ENCODE measurements at regions not wholly inside any gene's neighbourhood (a gene's known extent, or its start where the extent isn't known, plus 50 kb on each side); places are given as distances from the start of the nearest gene placed in this dataset.

GRCh38 chr11:98566978-98567377, 453.8 kb upstream of the CNTN5 start:
- H3K27ac Mint-ChIP-seq, result no peak overlapping the region
- no peak overlapping the region for H3K4me3 Mint-ChIP-seq
- H3K36me3 Mint-ChIP-seq, result no peaks in the 10 kb centered on the region
- H3K27me3 Mint-ChIP-seq, result no peaks in the 10 kb centered on the region
- peaks cover 0 to 3% of the 10 kb centered on the region in 2 donors for H3K9me3 Mint-ChIP-seq
- ATAC-seq (replicated peaks) (no peak), DNase-seq (no peak)
- H3K4me1 Mint-ChIP-seq, result no peaks in the 10 kb centered on the region

DNA sequence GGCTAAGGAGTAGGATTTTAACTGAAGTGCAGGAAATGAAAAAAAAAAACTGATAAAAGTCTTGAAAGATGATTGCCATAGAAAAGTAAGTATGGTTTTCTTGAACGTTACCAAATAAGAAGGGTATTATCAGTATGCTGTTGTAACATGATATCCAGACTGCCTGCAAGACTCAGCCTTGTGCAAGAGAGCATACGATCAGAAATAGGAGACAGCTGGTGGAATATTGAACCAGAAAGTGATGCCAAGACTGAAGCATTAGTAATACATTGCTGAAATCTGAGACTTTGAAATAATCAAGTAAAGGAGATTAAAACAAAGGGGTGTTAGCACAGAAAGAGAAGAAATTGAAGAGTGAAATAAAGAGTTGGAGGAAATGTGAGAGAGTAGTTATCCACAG, 452.7 kb upstream of the CNTN5 start:
- no peaks in the 10 kb centered on the region for H3K36me3 Mint-ChIP-seq
- H3K4me1 Mint-ChIP-seq, result no peaks in the 10 kb centered on the region
- ATAC-seq (replicated peaks) (no peak), DNase-seq (no peak)
- no peak overlapping the region for H3K27ac Mint-ChIP-seq
- H3K9me3 Mint-ChIP-seq, result peaks cover 0 to 3% of the 10 kb centered on the region in 2 donors
- no peak overlapping the region for H3K4me3 Mint-ChIP-seq
- no peaks in the 10 kb centered on the region for H3K27me3 Mint-ChIP-seq

GRCh38 chr11:98572941-98573340, 447.8 kb upstream of the CNTN5 start:
- Mint-ChIP-seq H3K36me3 (no peaks in the 10 kb centered on the region), H3K4me1 (no peaks in the 10 kb centered on the region), H3K27ac (no peak overlapping the region), H3K4me3 (no peak overlapping the region), H3K9me3 (peaks cover 0 to 3% of the 10 kb centered on the region in 2 donors), H3K27me3 (no peaks in the 10 kb centered on the region)
- peak; percentile 65 to 73 for ATAC-seq (replicated peaks)
- no peak for DNase-seq

GRCh38 chr11:98587884-98588283, 432.9 kb upstream of the CNTN5 start:
- Mint-ChIP-seq H3K27me3 (no peaks in the 10 kb centered on the region), H3K4me1 (no peaks in the 10 kb centered on the region), H3K9me3 (peaks cover 5 to 6% of the 10 kb centered on the region in 2 donors), H3K27ac (no peak overlapping the region), H3K4me3 (no peak overlapping the region), H3K36me3 (no peaks in the 10 kb centered on the region)
- DNase-seq, result no peak
- ATAC-seq (replicated peaks), result peak in 1 of 2 donors; percentile 38

GRCh38 chr11:98589967-98590366, 430.8 kb upstream of the CNTN5 start:
- no peak for DNase-seq
- Mint-ChIP-seq H3K4me1 (no peaks in the 10 kb centered on the region), H3K27ac (no peak overlapping the region), H3K27me3 (no peaks in the 10 kb centered on the region), H3K36me3 (no peaks in the 10 kb centered on the region), H3K9me3 (peaks cover 7 to 9% of the 10 kb centered on the region in 2 donors), H3K4me3 (no peak overlapping the region)
- peak; percentile 68 to 71 for ATAC-seq (replicated peaks)

DNA sequence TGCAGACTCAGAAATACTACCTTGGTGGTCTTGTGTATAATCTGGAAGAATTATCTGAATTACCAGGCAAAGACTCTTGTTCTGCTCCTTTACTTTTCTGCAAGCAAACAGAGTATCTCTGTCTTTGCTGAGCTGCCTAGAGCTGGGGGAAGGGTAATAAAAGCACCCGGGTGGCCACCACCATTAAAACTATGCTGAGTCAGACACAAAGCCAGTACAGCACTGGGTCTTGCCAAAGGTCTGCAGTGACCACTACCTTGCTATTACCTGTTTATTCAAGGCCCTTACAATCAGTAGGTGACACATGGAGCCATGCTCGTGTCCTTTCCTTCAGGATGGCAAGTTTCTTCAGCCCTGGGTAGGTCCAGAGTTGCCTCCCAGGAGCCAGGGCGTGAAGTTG, 420.6 kb upstream of the CNTN5 start:
- ATAC-seq (replicated peaks) (no peak), DNase-seq (no peak)
- Mint-ChIP-seq H3K9me3 (no peaks in the 10 kb centered on the region), H3K27ac (no peak overlapping the region), H3K27me3 (no peaks in the 10 kb centered on the region), H3K4me3 (no peak overlapping the region), H3K4me1 (no peaks in the 10 kb centered on the region), H3K36me3 (no peaks in the 10 kb centered on the region)

DNA sequence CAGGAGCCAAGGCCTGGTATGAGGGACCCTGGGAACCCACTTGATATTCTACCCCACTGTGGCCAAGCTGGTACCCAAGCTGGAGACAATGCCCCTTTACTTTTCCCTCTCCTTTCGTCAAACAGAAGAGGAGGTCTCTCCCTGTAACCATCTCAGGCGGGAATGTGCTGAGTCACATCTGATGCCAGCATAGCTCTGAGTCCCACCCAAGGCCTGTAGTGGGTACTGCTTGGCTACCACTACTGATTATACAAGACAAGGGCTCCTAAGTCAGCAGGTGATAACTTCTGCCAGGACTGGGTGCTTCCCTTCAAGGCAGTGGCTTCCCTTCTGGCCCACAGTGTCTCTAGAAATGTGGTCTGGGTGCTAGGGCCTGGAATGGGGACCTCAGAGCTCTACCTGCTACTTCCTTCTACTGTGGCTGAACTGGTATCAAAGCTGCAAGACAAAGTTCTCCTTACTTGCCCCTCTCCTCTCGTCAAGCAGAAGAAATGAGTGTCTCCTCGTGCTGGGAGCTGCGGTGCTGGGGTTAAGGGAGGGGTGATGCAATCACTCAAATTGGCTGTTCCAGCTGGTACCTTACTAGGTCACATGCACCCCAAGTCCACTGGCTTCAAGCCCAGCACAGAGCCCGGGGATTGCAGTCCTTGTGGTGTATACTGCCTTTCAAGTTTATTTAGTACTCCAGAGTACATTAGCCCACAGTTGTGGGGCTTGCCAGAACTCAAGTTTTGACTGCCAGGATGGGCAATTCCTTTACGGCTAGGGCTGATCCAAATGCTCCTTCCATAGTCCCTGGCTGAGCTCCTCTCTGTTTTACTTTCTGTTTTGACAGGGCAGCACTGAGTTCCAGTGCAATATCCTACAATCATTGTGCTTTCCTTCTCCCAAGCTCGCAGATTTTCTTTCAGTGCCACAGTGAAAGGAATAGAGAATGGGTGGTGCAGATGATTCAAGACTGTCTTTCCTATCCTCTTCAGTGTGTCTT, 419.7 kb upstream of the CNTN5 start:
- no peak for DNase-seq
- ATAC-seq (replicated peaks), result no peak
- Mint-ChIP-seq H3K4me3 (no peak overlapping the region), H3K27ac (no peak overlapping the region), H3K4me1 (no peaks in the 10 kb centered on the region), H3K27me3 (no peaks in the 10 kb centered on the region), H3K9me3 (no peaks in the 10 kb centered on the region), H3K36me3 (no peaks in the 10 kb centered on the region)

DNA sequence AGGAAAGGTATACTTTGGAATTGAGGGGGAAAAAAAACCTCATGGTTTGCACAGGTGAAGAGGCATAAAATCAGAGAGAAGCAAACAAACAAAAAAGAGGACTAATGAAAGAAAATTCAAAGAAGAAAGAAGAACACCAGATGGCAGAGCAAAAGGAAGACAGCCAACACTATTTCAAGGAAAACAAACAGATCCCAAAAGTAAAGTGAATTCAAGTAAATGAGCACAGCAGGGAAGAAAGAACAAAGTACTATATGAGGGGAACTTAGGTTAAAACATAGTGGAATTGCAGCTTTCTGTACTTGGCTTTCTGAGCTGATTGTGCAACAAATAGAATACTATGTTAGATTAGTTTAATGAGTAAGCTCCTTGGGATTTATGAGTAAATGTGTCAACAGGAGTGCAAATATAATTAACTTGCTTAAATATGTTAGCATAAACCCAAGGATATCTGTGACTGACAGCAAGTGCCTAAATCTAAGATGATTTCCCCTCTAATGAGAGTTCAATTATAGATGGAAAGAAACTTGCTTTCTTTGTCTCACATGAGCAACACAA, 404.6 kb upstream of the CNTN5 start:
- ATAC-seq (replicated peaks) (no peak), DNase-seq (no peak)
- Mint-ChIP-seq H3K27ac (no peak overlapping the region), H3K4me3 (no peak overlapping the region), H3K27me3 (no peaks in the 10 kb centered on the region), H3K9me3 (peaks cover 5 to 28% of the 10 kb centered on the region in 2 donors), H3K4me1 (no peaks in the 10 kb centered on the region), H3K36me3 (no peaks in the 10 kb centered on the region)

DNA sequence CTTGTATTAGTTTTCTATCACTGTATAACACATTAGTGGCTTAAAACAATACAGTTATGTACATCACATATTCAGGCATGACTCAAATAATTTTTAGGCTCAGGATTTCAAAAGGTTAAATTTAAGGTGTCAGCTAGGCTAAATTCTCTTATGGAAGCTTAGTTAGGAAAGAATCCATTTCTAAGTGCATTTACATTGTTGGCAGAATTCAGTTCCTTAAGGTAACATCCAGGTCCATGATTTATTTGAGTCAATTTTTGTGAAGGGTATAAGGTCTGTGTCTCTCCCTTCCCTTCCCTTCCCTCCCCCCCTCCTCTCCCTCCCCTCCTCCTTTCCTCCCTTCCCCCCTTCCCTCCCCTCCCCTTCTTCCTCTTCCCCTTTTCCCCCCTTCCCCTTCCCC, 399.0 kb upstream of the CNTN5 start:
- no peak overlapping the region for H3K4me3 Mint-ChIP-seq
- no peak for DNase-seq
- peaks cover 11 to 30% of the 10 kb centered on the region in 2 donors for H3K9me3 Mint-ChIP-seq
- no peaks in the 10 kb centered on the region for H3K4me1 Mint-ChIP-seq
- no peak for ATAC-seq (replicated peaks)
- no peak overlapping the region for H3K27ac Mint-ChIP-seq
- no peaks in the 10 kb centered on the region for H3K27me3 Mint-ChIP-seq
- no peaks in the 10 kb centered on the region for H3K36me3 Mint-ChIP-seq

GRCh38 chr11:98625526-98625925, 395.2 kb upstream of the CNTN5 start:
- H3K36me3 Mint-ChIP-seq, result no peaks in the 10 kb centered on the region
- H3K4me1 Mint-ChIP-seq, result no peaks in the 10 kb centered on the region
- no peaks in the 10 kb centered on the region for H3K27me3 Mint-ChIP-seq
- no peak overlapping the region for H3K27ac Mint-ChIP-seq
- H3K9me3 Mint-ChIP-seq, result peaks cover 7 to 8% of the 10 kb centered on the region in 2 donors
- H3K4me3 Mint-ChIP-seq, result no peak overlapping the region
- no peak for ATAC-seq (replicated peaks)
- DNase-seq, result no peak

GRCh38 chr11:98630736-98631135, 390.0 kb upstream of the CNTN5 start:
- Mint-ChIP-seq H3K36me3 (no peaks in the 10 kb centered on the region), H3K27ac (no peak overlapping the region), H3K27me3 (no peaks in the 10 kb centered on the region), H3K9me3 (peaks cover 3% of the 10 kb centered on the region in 2 donors), H3K4me1 (no peaks in the 10 kb centered on the region), H3K4me3 (no peak overlapping the region)
- DNase-seq (no peak), ATAC-seq (replicated peaks) (no peak)

DNA sequence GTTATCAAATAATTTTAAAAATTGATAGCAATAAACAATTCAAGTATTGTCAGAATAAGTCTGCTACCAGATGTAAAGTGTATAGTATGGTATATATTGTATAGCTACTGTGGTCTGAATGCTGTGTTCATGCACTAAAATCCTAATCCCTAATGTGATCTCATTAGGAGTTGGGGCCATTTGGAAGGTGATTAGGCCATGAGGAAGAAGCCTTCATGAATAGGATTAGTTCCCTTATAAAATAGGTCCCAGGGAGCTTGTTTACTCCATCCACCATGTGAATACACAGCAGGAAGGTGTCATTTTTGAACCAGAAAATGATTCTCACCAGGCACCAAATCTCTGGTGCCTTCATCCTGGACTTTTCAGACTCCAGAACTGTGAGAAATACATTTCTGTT, 363.0 kb upstream of the CNTN5 start:
- H3K9me3 Mint-ChIP-seq, result peaks cover 2 to 3% of the 10 kb centered on the region in 2 donors
- no peak overlapping the region for H3K4me3 Mint-ChIP-seq
- no peak for ATAC-seq (replicated peaks)
- H3K27ac Mint-ChIP-seq, result no peak overlapping the region
- H3K4me1 Mint-ChIP-seq, result no peaks in the 10 kb centered on the region
- no peaks in the 10 kb centered on the region for H3K27me3 Mint-ChIP-seq
- no peak for DNase-seq
- H3K36me3 Mint-ChIP-seq, result no peaks in the 10 kb centered on the region

- DNase-seq, result no peak
- no peak overlapping the region for H3K4me3 Mint-ChIP-seq
- no peak for ATAC-seq (replicated peaks)
- H3K27ac Mint-ChIP-seq, result no peak overlapping the region
- H3K9me3 Mint-ChIP-seq, result peaks cover 2 to 3% of the 10 kb centered on the region in 2 donors
- no peaks in the 10 kb centered on the region for H3K4me1 Mint-ChIP-seq
- H3K36me3 Mint-ChIP-seq, result no peaks in the 10 kb centered on the region
- H3K27me3 Mint-ChIP-seq, result no peaks in the 10 kb centered on the region
Observed at GRCh38 chr11:98659431-98659830, 361.3 kb upstream of the CNTN5 start.

DNA sequence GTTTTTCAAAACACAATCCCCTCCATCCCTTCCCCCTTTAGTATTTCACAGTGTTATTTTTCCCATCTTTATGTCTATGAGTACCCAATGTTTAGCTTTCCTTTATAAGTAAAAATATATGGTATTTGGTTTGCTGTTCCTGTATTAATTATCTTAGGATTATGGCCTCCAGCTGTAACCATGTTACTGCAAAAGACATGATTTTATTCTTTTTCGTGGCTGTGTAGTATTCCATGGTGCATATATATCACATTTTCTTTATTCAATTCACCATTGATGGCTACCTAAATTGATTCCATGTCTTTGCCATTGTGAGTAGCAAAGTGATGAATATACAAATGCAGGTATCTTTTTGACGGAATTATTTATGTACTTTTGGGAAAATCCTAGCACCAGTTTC, 346.4 kb upstream of the CNTN5 start:
- DNase-seq, result no peak
- no peaks in the 10 kb centered on the region for H3K36me3 Mint-ChIP-seq
- no peak overlapping the region for H3K27ac Mint-ChIP-seq
- no peaks in the 10 kb centered on the region for H3K27me3 Mint-ChIP-seq
- H3K4me1 Mint-ChIP-seq, result no peaks in the 10 kb centered on the region
- no peak overlapping the region for H3K4me3 Mint-ChIP-seq
- peaks cover 0 to 9% of the 10 kb centered on the region in 2 donors for H3K9me3 Mint-ChIP-seq
- ATAC-seq (replicated peaks), result no peak

GRCh38 chr11:98679673-98680072, 341.1 kb upstream of the CNTN5 start:
- no peaks in the 10 kb centered on the region for H3K27me3 Mint-ChIP-seq
- ATAC-seq (replicated peaks), result no peak
- no peak for DNase-seq
- H3K36me3 Mint-ChIP-seq, result no peaks in the 10 kb centered on the region
- H3K27ac Mint-ChIP-seq, result no peak overlapping the region
- H3K9me3 Mint-ChIP-seq, result peaks cover 4 to 9% of the 10 kb centered on the region in 2 donors
- H3K4me3 Mint-ChIP-seq, result no peak overlapping the region
- no peaks in the 10 kb centered on the region for H3K4me1 Mint-ChIP-seq
